ENCODE measurements at regions not wholly inside any gene's neighbourhood (a gene's known extent, or its start where the extent isn't known, plus 50 kb on each side); places are given as distances from the start of the nearest gene placed in this dataset.

DNA sequence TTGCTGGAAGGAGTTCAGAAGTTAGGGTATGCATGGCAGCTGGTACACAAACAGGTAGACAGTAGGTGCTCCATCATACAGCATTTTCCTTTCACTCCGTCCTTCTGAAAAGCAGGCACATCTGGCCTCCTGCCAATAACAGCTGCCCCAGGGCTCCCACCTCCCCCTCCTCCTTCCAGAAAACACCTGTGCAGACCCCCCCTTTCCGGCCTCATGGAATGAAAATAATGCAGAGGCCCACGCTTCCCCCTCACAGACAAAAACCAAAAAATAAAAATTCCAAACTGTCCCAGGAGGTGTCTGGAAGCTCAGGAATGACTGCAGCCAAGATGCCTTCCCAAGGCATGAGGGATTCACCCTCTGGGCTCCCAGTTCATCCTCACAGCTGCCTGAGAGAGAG lies 185.5 kb downstream of the MN1 start:
- no peak for DNase-seq (ENCODE audit: extremely low read depth, insufficient read length)
- H3K36me3 ChIP-seq (ENCODE audit: control insufficient read depth, insufficient read depth, low read length): no peaks in the 10 kb centered on the region
- H3K27me3 ChIP-seq (replicated peaks; ENCODE audit: control insufficient read depth, insufficient read depth, low read length): no peaks in the 10 kb centered on the region
- H3K4me3 ChIP-seq (replicated peaks; ENCODE audit: low read depth, low read length): no peak overlapping the region
- no peak for TF ChIP-seq CTCF (IDR thresholded peaks at IDR 0.05; ENCODE audit: insufficient read depth, low read length, poor library complexity, severe bottlenecking)

DNA sequence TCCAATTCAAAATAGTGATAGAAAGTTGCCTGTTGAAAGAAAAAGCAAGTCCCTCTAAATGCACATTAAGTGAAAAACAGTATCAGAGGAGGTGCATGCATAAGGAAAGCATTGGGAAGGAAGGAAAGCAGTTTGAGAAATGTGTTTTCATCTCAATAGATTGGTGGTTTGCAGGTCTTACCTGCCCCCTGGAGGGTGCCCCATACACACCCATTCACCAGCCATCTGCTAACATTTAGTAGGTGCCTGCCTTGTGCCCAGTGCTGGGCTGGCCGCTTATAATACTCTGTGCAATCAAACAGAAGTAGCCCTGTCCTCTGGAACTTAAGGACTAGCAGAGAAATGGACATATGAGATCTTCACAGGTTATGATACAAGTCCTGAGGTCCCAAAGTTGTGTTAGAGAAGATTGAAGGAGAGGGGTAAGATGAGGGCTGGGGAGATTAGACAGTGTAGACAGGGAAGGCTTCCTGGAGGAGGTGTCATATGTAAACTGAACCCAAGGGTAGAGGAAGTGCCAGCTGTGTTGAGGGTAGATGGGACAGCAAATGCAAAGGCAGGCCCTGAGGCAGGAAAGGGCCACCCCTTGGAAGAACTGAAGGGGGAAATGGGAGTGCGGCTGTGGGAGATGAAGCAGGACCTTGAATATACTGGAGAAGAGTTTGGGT lies 184.2 kb downstream of the MN1 start:
- TF ChIP-seq CTCF (IDR thresholded peaks at IDR 0.05; ENCODE audit: insufficient read depth, low read length, poor library complexity, severe bottlenecking): no peak
- no peaks in the 10 kb centered on the region for H3K36me3 ChIP-seq (ENCODE audit: control insufficient read depth, insufficient read depth, low read length)
- H3K27me3 ChIP-seq (replicated peaks; ENCODE audit: control insufficient read depth, insufficient read depth, low read length): no peaks in the 10 kb centered on the region
- DNase-seq (ENCODE audit: extremely low read depth, insufficient read length): no peak
- no peak overlapping the region for H3K4me3 ChIP-seq (replicated peaks; ENCODE audit: low read depth, low read length)

DNA sequence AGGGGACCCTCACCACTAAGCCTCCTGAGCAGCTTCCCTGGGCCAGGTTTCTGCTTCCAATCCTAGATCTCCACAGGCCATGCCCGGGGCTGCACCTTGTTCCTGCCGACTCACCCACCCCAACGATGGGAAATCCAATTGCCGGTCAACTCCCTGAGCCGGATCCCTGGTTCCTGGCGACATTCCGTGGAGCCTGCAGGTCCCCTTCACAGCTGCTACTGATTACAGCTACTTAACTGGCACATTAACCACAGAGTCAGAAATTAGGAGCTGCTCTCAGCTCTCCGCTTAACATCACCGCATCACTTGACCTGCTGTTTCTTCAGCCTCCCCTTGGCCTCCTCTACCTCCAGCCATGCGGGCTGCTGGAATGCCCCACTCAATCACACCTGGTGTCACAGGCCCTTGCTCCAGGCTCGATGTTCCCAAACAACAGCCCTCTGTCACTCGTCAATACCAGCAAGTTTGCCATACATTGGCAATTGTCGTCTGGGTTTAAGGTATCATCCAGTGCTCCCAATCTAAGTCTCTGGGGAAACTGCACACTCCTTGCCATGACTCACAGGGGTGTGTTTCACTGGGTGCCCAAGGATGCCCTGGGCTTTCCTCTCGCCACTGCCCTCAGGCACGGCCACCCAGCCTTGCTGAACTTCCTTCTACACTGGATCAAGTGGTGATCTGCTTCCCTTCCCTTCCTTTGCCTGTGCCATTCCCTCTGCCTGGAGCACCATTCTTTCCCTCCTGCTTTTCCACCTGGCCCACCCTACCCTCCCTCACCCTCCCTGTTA lies 181.0 kb downstream of the MN1 start:
- Histone ChIP-seq H3K27me3 (replicated peaks; ENCODE audit: control insufficient read depth, insufficient read depth, low read length) (no peaks in the 10 kb centered on the region), H3K4me3 (replicated peaks; ENCODE audit: low read depth, low read length) (no peak overlapping the region), H3K36me3 (ENCODE audit: control insufficient read depth, insufficient read depth, low read length) (no peaks in the 10 kb centered on the region)
- TF ChIP-seq CTCF (IDR thresholded peaks at IDR 0.05; ENCODE audit: insufficient read depth, low read length, poor library complexity, severe bottlenecking): no peak
- DNase-seq (ENCODE audit: extremely low read depth, insufficient read length): no peak

GRCh38 chr22:27621486-27622070 lies 180.0 kb downstream of the MN1 start:
- no peak for DNase-seq (ENCODE audit: extremely low read depth, insufficient read length)
- TF ChIP-seq CTCF (IDR thresholded peaks at IDR 0.05; ENCODE audit: insufficient read depth, low read length, poor library complexity, severe bottlenecking): no peak
- Histone ChIP-seq H3K4me3 (replicated peaks; ENCODE audit: low read depth, low read length) (no peak overlapping the region), H3K27me3 (replicated peaks; ENCODE audit: control insufficient read depth, insufficient read depth, low read length) (no peaks in the 10 kb centered on the region), H3K36me3 (ENCODE audit: control insufficient read depth, insufficient read depth, low read length) (no peaks in the 10 kb centered on the region)

GRCh38 chr22:27624042-27624441 lies 177.5 kb downstream of the MN1 start:
- H3K36me3 ChIP-seq (ENCODE audit: control insufficient read depth, insufficient read depth, low read length): no peaks in the 10 kb centered on the region
- no peak for DNase-seq (ENCODE audit: extremely low read depth, insufficient read length)
- H3K4me3 ChIP-seq (replicated peaks; ENCODE audit: low read depth, low read length): no peak overlapping the region
- TF ChIP-seq CTCF (IDR thresholded peaks at IDR 0.05; ENCODE audit: insufficient read depth, low read length, poor library complexity, severe bottlenecking): no peak
- H3K27me3 ChIP-seq (replicated peaks; ENCODE audit: control insufficient read depth, insufficient read depth, low read length): no peaks in the 10 kb centered on the region

Measured in GM06990 (cell line).